ENCODE measurements at regions not wholly inside any gene's neighbourhood (a gene's known extent, or its start where the extent isn't known, plus 50 kb on each side); places are given as distances from the start of the nearest gene placed in this dataset.
"Not testable (repeated sequence)": the region's sequence is repeated elsewhere in the genome, so short reads cannot be mapped to it uniquely, and the experiment has no call there.

- DNase-seq, result no peak
Observed at GRCh38 chr15:98330692-98331435, 317.5 kb upstream of the IGF1R start.

- DNase-seq, result no peak
Observed at GRCh38 chr15:98331676-98332075, 316.7 kb upstream of the IGF1R start.

GRCh38 chr15:98333251-98333650 lies 315.1 kb upstream of the IGF1R start:
- no peak for DNase-seq

- no peak for DNase-seq
Observed at GRCh38 chr15:98342911-98343310, 305.4 kb upstream of the IGF1R start.

DNA sequence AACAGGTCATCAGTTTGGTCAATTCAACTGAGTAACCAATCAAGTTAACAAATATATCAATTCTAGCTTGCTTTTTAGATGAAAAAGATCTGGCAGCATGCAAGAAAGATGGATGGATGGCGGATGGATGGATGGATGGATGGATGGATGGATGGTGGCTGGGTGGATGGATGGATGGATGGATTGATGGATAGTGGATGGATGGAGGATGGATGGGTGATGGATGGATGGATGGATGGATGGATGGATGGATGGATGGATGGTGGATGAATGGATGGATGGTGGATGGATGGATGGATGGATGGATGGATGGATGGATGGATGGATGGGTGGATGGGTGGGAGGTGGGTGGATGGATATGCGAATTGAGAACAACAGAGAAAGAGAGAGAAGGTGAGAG lies 303.7 kb upstream of the IGF1R start:
- no peak for DNase-seq

DNA sequence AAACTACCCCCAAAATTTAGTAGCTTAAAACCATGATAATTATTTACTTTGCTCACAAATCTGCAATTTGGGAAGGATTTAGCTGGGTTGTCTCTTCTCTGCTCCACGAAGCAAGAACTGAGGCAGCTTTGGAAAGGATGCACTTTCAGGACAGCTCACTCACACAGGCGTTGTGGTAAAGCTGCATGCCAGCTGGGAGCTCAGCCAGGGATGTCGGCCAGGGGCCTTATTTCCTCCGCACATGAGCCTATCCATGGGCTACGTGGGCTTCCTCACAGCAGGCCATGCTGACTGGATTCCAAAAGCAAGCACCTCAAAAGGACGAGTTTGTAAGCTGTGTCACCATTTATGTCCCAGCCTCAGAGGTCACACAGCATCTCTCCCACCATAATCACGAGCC lies 301.3 kb upstream of the IGF1R start:
- no peak for DNase-seq

- DNase-seq, result no peak
Observed at GRCh38 chr15:98347866-98348265, 300.5 kb upstream of the IGF1R start.

- no peak for DNase-seq
Observed at GRCh38 chr15:98350276-98350675, 298.1 kb upstream of the IGF1R start.

DNA sequence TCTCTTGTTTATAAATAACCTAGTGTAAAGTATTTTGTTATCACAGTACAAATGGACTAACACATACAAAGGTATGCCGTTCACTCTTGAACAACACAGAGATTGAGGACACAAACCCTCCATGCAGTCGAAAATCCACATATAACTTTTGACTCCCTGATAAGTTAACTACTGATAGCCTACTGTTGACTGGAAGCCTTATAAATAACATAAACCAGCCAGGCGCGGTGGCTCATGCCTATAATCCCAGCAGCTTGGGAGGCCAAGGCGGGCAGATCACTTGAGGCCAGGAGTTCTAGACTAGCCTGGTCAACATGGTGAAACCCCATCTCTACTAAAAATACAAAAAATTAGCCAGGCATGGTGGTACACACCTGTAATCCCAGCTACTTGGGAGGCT lies 290.1 kb upstream of the IGF1R start:
- DNase-seq, result not testable (repeated sequence)

DNA sequence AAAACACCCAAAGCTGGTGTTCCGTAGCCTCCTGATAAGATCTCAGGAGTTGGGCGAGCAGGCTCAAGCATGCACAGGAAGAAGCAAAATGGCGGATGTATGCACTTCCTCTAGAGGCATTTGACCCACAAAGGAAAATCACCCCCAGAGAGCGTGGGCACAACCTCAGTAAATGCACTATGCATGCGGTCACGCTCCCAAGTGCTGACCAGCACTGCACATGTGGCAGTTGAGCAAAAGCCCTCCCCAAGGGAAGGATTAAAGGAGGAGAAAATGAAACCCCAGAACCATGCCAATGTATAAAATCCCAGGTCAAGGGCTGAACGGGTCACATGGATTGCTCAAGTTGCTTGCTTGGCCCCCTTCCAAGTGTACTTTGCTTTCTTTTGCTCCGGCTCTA lies 289.4 kb upstream of the IGF1R start:
- no peak for DNase-seq

GRCh38 chr15:98363416-98363815 lies 284.9 kb upstream of the IGF1R start:
- no peak for DNase-seq

DNA sequence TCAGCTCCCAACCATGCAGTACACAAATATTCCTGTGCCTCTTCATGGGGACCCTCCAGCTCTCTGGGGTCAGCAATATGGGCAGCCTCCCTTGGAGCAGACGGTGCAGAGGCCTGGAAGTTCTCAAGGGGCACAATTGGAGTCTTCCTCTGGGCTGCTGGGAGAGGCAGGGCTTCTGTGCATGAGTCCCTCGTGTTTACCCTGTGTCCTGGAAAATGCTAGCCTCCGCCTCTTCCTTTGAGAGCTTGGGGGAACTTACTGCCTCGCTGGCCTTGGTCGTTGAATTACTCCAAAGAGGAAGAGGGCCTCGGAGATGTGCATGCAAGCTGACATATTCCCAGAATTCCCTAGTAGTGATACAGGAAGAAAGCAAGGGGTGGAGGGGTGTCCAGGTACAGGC lies 284.4 kb upstream of the IGF1R start:
- DNase-seq, result no peak

DNA sequence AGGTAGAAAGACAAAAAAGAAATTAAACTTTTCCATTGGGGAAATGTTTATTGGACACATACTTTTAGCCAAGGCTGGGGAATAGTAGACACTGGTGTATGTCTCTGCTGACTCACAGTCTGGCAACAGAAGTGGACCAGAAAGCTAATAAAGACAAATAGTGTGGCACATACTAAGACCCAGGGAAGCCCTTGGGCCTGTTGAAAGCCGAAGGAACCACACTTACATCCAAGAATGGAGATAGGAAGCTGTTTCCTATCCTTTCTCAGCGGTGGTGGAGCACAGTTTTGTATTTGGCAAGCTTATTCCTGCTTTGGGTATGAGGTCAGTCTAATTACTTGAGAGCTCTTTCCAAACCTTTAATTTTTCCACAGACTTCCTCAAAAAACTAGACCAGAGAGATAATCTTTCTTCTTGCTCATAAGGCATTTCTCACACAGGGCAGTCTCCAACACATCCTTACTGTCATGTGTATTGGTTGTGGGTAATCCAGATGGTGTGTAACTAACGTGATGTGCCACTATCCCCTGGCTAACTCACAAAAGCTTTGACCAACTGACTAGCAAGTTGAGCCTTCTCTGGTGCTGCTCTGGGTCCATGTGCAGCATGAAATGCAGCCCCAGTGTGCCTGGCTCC lies 279.1 kb upstream of the IGF1R start:
- DNase-seq, result no peak

DNA sequence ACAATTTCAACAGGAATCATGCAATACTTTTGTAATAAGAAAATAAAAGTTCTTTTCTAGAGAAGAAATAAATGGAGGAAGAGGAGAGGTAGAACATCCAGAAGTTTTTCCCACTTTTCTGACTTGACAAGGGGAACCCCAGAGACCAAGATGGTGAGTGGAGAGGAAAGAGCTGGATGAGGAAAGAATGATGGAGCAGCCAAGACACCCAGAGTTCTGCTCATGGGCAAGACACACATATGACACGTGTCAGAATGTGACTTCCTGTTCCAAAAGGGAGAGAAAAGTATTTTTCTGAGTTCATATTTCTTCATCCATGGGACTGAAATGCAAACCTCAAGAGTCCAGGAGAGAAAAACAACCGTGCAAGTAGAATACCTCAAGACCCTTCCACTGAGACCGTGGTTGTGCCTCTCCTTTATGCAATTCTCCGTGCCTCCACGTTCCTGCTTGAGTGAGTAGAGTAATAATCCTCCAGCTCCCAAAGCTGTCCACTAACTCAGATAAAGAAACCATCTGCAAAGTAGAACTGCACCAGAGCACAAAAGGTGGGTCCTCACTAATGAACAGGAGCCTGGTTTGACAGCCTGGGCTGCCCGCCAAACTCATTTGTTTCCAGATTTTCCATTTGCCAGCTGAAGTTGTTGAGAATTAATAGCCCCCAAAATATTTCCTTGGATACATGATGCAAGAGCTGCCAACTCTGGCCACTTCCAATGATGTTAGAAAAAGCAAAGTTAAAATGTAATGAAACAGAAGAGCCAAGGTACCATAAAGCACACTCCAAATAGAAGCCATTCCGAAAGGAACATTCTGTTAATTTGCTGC lies 272.6 kb upstream of the IGF1R start:
- DNase-seq, result no peak

- DNase-seq, result no peak
Observed at GRCh38 chr15:98380721-98381120, 267.6 kb upstream of the IGF1R start.

DNA sequence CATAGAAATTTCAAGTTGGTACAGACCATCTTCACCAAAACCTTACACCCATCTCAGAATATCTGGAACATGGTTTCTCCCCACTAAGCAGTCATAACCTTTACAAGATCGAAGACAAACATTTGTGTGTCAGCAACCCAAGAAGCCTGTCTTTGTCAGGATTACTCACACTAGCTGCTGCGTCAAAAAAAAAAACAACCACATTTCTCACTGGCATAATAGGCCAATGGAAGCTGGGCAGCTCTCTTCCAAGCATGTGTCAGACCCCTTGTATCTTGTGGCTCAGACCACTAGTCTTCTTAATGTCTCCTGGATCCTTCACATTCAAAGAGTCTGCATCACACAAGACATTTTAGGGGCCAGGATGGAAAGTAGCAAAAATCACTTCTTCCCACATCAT lies 266.9 kb upstream of the IGF1R start:
- DNase-seq, result no peak

DNA sequence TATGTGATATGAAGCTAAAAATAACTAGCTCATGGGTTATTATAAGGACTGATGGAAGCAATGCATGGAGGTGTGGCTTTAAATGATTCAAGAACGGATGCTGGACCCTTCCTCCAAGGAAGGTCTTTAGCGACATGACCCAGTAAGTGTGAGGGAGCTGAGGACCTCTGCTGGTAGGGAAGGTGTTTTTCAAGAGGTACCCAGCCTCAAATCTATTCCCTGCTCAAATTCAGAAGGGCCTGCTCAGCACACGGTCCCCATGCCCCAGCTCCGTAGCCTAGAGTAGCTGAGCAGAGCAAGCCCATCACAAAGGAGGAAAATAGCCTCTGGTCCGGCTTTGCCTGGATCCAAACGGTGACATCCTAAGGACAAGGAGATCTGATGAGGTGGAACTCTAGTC lies 266.2 kb upstream of the IGF1R start:
- DNase-seq, result no peak

DNA sequence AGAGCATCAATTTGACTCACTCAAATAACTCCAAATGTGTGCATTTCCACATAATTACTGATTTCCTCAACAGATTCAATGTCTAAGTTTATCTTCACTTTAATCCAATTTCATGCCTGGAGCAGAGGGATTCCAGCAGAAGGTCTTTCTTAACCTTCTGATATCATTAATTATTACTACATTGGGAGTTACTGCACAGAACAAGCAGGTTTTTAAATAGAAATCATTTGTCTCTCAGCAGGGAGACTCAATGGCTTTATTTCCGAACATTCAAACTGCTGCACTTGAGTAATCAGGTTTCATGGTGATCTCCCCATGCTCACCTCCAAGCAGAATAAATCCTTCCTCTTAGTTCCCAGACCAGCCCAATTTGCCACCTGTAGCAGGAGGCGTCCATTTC lies 264.8 kb upstream of the IGF1R start:
- DNase-seq, result no peak

- DNase-seq, result no peak
Observed at GRCh38 chr15:98384328-98385029, 263.9 kb upstream of the IGF1R start.

DNA sequence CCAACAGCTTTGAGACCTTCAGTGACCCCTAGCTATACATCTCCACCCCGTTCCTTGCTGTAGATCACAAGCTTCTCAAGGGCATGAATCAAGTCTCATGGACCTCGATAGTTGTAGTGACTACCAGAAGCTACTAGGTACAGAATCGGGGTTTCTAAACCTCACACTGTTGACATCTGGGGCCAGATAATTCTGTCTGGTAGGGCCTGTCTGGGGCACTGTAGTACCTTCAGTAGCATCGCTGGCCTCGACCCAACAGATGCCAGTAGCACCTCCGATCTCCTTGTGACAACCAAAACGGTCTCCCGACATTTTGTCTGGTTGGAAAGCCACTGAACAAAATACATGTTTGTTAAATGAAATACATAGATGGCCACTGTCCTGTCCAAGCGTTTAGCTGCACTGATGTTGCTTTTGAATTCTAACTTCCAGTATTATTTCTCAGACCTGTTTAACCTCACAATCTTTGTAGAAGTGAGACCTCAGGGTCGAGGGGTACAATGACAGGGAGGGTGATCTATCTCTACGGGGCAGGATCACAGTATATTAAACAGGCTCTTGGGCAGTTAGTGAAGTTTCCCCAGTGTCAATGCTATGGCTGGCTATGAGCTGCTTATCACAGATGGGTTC lies 262.5 kb upstream of the IGF1R start:
- no peak for DNase-seq

GRCh38 chr15:98386561-98386960 lies 261.8 kb upstream of the IGF1R start:
- no peak for DNase-seq

GRCh38 chr15:98387866-98388265 lies 260.5 kb upstream of the IGF1R start:
- DNase-seq, result no peak
